Astrocyte (in vitro differentiated cells and primary cell): ENCODE measurements at regions not wholly inside any gene's neighbourhood (a gene's known extent, or its start where the extent isn't known, plus 50 kb on each side); places are given as distances from the start of the nearest gene placed in this dataset.

Experiments used
- DNase-seq: peaks from one replicate; pipeline ENCODE4 v3.0.0-alpha.2; 2010; ENCODE audit warnings: low read depth
- FAIRE-seq: peaks from 2 replicates; lab custom pipeline; 2011; peaks lifted over from hg19 to GRCh38; lab: Jason Lieb, UNC
- H2AFZ ChIP-seq: 2 replicates; pipeline ENCODE4 v1.6.0; 2012; ENCODE audit warnings: low read depth, low read length, inconsistent platforms
- H3K27ac ChIP-seq: 2 replicates; pipeline ENCODE4 v1.5.1; 2011; ENCODE audit warnings: low read depth, low read length, inconsistent platforms
- H3K27me3 ChIP-seq: 2 replicates; pipeline ENCODE4 v1.6.0; 2011; ENCODE audit warnings: low read length, inconsistent platforms; ENCODE audit not compliant: insufficient read depth
- H3K36me3 ChIP-seq: 2 replicates; pipeline ENCODE4 v1.5.1; 2011; ENCODE audit warnings: low read length, inconsistent platforms; ENCODE audit not compliant: insufficient read depth
- H3K4me1 ChIP-seq: 2 replicates; pipeline ENCODE4 v1.5.1; 2011; ENCODE audit warnings: low read length, inconsistent platforms; ENCODE audit not compliant: insufficient read depth
- H3K4me2 ChIP-seq: 2 replicates; pipeline ENCODE4 v1.6.0; 2012; ENCODE audit warnings: low read length, inconsistent platforms
- H3K4me3 ChIP-seq: 2 replicates; pipeline ENCODE4 v1.5.1; 2011; ENCODE audit warnings: low read depth, mild to moderate bottlenecking, low read length, inconsistent platforms; ENCODE audit not compliant: insufficient read depth
- H3K79me2 ChIP-seq: 2 replicates; pipeline ENCODE4 v1.6.0; 2012; ENCODE audit warnings: mild to moderate bottlenecking, low read length, inconsistent platforms; ENCODE audit not compliant: insufficient read depth
- H3K9ac ChIP-seq: 2 replicates; pipeline ENCODE4 v1.6.0; 2012; ENCODE audit warnings: mild to moderate bottlenecking, low read length, inconsistent platforms
- H3K9me3 ChIP-seq: 2 replicates; pipeline ENCODE4 v1.5.1; 2012; ENCODE audit warnings: low read depth, mild to moderate bottlenecking, low read length, inconsistent platforms; ENCODE audit not compliant: insufficient read depth
- H4K20me1 ChIP-seq: 2 replicates; pipeline ENCODE4 v1.6.0; 2012; ENCODE audit warnings: low read length, inconsistent platforms; ENCODE audit not compliant: insufficient read depth
- H3K27ac Mint-ChIP-seq: one replicate; pipeline ENCODE4 v1.8.0; 2021; ENCODE audit warnings: mild to moderate bottlenecking, mixed read lengths; ENCODE audit not compliant: unreplicated experiment
- H3K27me3 Mint-ChIP-seq: one replicate; pipeline ENCODE4 v1.8.0; 2021; ENCODE audit warnings: low read depth, mixed read lengths; ENCODE audit not compliant: unreplicated experiment
- H3K36me3 Mint-ChIP-seq: one replicate; pipeline ENCODE4 v1.8.0; 2021; ENCODE audit warnings: low read depth, mixed read lengths; ENCODE audit not compliant: unreplicated experiment
- H3K4me1 Mint-ChIP-seq: one replicate; pipeline ENCODE4 v1.8.0; 2021; ENCODE audit warnings: low read depth, mixed read lengths; ENCODE audit not compliant: unreplicated experiment
- H3K4me3 Mint-ChIP-seq: one replicate; pipeline ENCODE4 v1.8.0; 2021; ENCODE audit warnings: mild to moderate bottlenecking, moderate library complexity, mixed read lengths; ENCODE audit not compliant: unreplicated experiment
- H3K9me3 Mint-ChIP-seq: one replicate; pipeline ENCODE4 v1.8.0; 2021; ENCODE audit warnings: mild to moderate bottlenecking, mixed read lengths; ENCODE audit not compliant: unreplicated experiment
- CTCF ChIP-seq: IDR thresholded peaks from 2 replicates; pipeline ENCODE4 v1.5.1; 2011; ENCODE audit warnings: low read depth, mild to moderate bottlenecking, inconsistent platforms, low read length, moderate library complexity; ENCODE audit not compliant: insufficient read depth
- EZH2 ChIP-seq: IDR thresholded peaks from 2 replicates; pipeline ENCODE4 v1.6.1; 2012; ENCODE audit warnings: mild to moderate bottlenecking, low read length, inconsistent platforms; ENCODE audit not compliant: insufficient read depth

DNA sequence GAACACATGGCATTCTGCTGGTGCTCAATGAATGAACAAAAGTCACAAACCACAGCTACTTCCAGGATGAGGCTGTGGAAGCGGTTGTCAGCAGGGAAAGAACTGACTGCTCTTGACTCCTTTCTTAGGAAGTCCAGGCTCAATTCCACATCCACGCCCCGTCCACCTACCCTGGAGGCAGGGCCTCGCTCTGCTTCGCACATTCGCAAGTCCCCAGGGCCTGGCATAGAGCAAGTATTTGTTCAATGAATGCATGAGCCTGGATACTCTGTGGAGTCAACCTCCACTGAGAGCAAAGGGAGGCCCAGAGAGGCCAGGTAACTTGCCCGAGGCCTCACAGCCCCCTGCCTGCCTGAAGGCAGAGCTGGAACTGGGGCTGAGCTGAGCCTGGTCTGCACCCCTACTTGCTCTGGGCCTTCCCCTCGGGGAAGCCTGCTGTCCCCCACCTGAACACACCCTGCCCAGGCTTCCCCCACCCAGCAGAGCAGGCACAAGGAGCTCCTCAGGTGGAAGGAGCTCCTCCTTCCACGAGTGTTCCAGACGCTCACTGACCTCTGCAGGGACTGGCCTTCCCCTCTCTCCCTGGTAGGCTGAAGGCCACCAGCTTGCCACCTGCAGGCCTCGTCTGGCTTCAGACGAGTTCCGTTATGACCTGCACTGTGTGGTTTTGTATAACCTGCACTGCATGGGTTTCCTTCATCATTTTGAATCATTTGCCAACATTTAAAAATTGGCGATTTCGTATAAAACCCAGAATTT is 119.3 kb upstream of the PTPN1 start:
- no peaks in the 10 kb centered on the region for H3K79me2 ChIP-seq
- H3K4me3 ChIP-seq: no peak overlapping the region
- TF ChIP-seq EZH2 (no peak), CTCF (no peak)
- no peak for FAIRE-seq
- no peak overlapping the region for H2AFZ ChIP-seq
- no peak for DNase-seq
- Mint-ChIP-seq H3K4me3 (no peak overlapping the region), H3K36me3 (no peaks in the 10 kb centered on the region), H3K9me3 (no peaks in the 10 kb centered on the region), H3K4me1 (no peaks in the 10 kb centered on the region), H3K27ac (no peak overlapping the region), H3K27me3 (peaks cover 32% of the 10 kb centered on the region)
- no peaks in the 10 kb centered on the region for H3K9me3 ChIP-seq
- H3K27me3 ChIP-seq: no peaks in the 10 kb centered on the region
- H3K4me1 ChIP-seq: peaks cover 9% of the 10 kb centered on the region
- H3K36me3 ChIP-seq: no peaks in the 10 kb centered on the region
- H3K27ac ChIP-seq: no peak overlapping the region
- H3K4me2 ChIP-seq: no peak overlapping the region
- no peak overlapping the region for H3K9ac ChIP-seq
- H4K20me1 ChIP-seq: no peaks in the 10 kb centered on the region

DNA sequence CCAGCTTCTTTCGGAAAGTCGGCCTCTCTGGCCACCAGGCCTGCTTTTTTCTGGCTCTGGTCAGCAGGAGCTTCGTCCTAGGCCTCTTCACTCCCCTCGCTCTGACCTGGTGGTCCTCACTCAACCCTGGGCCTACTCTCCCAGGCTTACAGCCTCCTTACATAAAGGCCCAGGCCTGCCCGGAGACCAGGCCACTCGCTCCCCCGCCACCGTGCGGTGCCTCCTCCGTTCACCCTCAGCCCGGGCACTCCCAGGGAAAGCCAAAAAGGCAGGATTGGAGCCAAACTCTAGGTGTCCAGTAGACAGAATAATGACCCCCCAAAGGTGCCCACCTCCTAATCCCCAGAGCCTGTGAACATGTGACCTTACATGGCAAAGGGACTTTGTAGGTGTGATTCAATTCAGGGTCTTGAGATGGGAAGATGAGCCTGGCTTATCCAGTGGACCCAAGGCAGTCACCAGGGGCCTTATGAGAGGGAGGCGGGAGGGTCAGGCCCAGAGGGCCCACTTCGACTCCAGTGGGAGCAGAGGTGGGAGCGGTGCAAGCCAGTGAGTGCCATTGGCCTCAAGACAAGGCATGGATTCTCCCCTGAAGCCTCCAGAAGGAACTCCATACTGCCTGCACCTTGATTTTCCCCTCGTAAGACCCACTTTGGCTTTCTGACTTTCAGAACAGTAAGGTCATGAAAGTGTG is 118.6 kb upstream of the PTPN1 start:
- H3K9me3 Mint-ChIP-seq: no peaks in the 10 kb centered on the region

More for the DNA sequence above, 118.6 kb upstream of the PTPN1 start:
- no peaks in the 10 kb centered on the region for H3K27me3 ChIP-seq
- H3K27ac ChIP-seq: no peak overlapping the region
- no peaks in the 10 kb centered on the region for H3K9me3 ChIP-seq
- H2AFZ ChIP-seq: no peak overlapping the region
- no peak overlapping the region for H3K4me3 ChIP-seq
- peaks cover 9% of the 10 kb centered on the region for H3K4me1 ChIP-seq
- no peaks in the 10 kb centered on the region for H3K4me1 Mint-ChIP-seq
- FAIRE-seq (no peak), DNase-seq (no peak)
- no peak overlapping the region for H3K9ac ChIP-seq
- no peaks in the 10 kb centered on the region for H3K36me3 Mint-ChIP-seq
- H3K4me3 Mint-ChIP-seq: no peak overlapping the region
- H3K27ac Mint-ChIP-seq: no peak overlapping the region
- TF ChIP-seq CTCF (no peak), EZH2 (no peak)
- H3K27me3 Mint-ChIP-seq: peaks cover 38% of the 10 kb centered on the region
- no peaks in the 10 kb centered on the region for H3K36me3 ChIP-seq
- no peak overlapping the region for H3K4me2 ChIP-seq
- H3K79me2 ChIP-seq: no peaks in the 10 kb centered on the region
- H4K20me1 ChIP-seq: no peaks in the 10 kb centered on the region
